ENCODE measurements at regions not wholly inside any gene's neighbourhood (a gene's known extent, or its start where the extent isn't known, plus 50 kb on each side); places are given as distances from the start of the nearest gene placed in this dataset.
"Not testable (repeated sequence)": the region's sequence is repeated elsewhere in the genome, so short reads cannot be mapped to it uniquely, and the experiment has no call there.

- no peak for DNase-seq
Measured at GRCh38 chr10:118969014-118969413, 60.5 kb upstream of the NANOS1 start.

GRCh38 chr10:118970770-118971169 lies 58.7 kb upstream of the NANOS1 start:
- no peak for DNase-seq

GRCh38 chr10:118971187-118971586 lies 58.3 kb upstream of the NANOS1 start:
- no peak for DNase-seq

- DNase-seq = no peak
Measured at GRCh38 chr10:118971876-118972275, 57.6 kb upstream of the NANOS1 start.

GRCh38 chr10:118973744-118974143 lies 55.8 kb upstream of the NANOS1 start:
- DNase-seq = no peak

GRCh38 chr10:118974951-118975350 lies 54.6 kb upstream of the NANOS1 start:
- no peak for DNase-seq

GRCh38 chr10:118976219-118976618 lies 53.3 kb upstream of the NANOS1 start:
- DNase-seq = not testable (repeated sequence)

- no peak for DNase-seq
Measured at GRCh38 chr10:118977022-118977599, 52.4 kb upstream of the NANOS1 start.

GRCh38 chr10:118977835-118978234 lies 51.7 kb upstream of the NANOS1 start:
- no peak for DNase-seq

- DNase-seq = no peak
Measured at GRCh38 chr10:118978316-118978997, 51.1 kb upstream of the NANOS1 start.

- no peak for DNase-seq
Measured at GRCh38 chr10:118978998-118979350, 50.5 kb upstream of the NANOS1 start.

GRCh38 chr10:118979661-118980060 lies 49.9 kb upstream of the NANOS1 start:
- DNase-seq = no peak
